Choroid plexus epithelial cell (primary cell): ENCODE measurements at regions not wholly inside any gene's neighbourhood (a gene's known extent, or its start where the extent isn't known, plus 50 kb on each side); places are given as distances from the start of the nearest gene placed in this dataset.

Experiments used
- DNase-seq: peaks from one replicate; pipeline ENCODE4 v3.0.0-alpha.2; 2010; ENCODE audit warnings: low read depth
- H3K4me3 ChIP-seq: 2 replicates; pipeline ENCODE4 v1.5.1; 2011; ENCODE audit warnings: low read depth, mild to moderate bottlenecking, control low read depth, low read length, moderate library complexity
- TF ChIP-seq, protein P1 (sequence below): conservative IDR thresholded peaks from 2 replicates; pipeline ENCODE4 v1.5.1; 2011; ENCODE audit warnings: low read depth, mild to moderate bottlenecking, control low read depth, inconsistent platforms, low read length, moderate library complexity

DNA sequence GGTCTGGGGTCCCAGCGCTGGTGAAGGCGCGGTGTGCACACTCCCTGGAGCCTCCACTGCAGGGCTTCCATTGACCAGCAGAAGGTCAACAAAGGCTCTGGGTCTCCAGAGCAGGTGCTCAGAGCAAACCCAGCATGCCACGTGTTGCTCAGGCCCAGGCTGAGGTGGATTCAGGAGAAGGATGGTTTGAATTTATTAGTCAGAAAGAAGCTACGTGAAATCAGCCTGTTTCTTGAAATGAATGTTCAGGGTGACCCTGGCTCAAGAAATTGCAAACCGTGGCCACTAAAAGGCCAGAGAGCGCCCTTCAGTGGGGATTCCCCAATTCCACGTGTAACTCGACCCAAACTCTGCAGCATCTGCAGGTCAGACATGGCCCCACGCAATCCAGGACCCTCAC is 82.7 kb upstream of the PFKP start:
- H3K4me3 ChIP-seq: no peak overlapping the region
- TF ChIP-seq, protein P1, sequence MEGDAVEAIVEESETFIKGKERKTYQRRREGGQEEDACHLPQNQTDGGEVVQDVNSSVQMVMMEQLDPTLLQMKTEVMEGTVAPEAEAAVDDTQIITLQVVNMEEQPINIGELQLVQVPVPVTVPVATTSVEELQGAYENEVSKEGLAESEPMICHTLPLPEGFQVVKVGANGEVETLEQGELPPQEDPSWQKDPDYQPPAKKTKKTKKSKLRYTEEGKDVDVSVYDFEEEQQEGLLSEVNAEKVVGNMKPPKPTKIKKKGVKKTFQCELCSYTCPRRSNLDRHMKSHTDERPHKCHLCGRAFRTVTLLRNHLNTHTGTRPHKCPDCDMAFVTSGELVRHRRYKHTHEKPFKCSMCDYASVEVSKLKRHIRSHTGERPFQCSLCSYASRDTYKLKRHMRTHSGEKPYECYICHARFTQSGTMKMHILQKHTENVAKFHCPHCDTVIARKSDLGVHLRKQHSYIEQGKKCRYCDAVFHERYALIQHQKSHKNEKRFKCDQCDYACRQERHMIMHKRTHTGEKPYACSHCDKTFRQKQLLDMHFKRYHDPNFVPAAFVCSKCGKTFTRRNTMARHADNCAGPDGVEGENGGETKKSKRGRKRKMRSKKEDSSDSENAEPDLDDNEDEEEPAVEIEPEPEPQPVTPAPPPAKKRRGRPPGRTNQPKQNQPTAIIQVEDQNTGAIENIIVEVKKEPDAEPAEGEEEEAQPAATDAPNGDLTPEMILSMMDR: no peak
- DNase-seq: no peak

GRCh38 chr10:2982146-2982545 is 85.2 kb upstream of the PFKP start:
- TF ChIP-seq, protein P1: no peak
- no peak overlapping the region for H3K4me3 ChIP-seq
- DNase-seq: no peak

GRCh38 chr10:2981361-2981801 is 86.0 kb upstream of the PFKP start:
- TF ChIP-seq, protein P1: no peak
- H3K4me3 ChIP-seq: no peak overlapping the region
- DNase-seq: no peak

- TF ChIP-seq, protein P1: no peak
- H3K4me3 ChIP-seq: no peak overlapping the region
- peak; percentile 30 for DNase-seq
Measured at GRCh38 chr10:2980791-2981360, 86.5 kb upstream of the PFKP start.

GRCh38 chr10:2980116-2980515 is 87.2 kb upstream of the PFKP start:
- TF ChIP-seq, protein P1: no peak
- DNase-seq: peak; percentile 56
- H3K4me3 ChIP-seq: no peak overlapping the region

GRCh38 chr10:2979306-2979705 is 88.0 kb upstream of the PFKP start:
- peak; percentile 70 for DNase-seq
- H3K4me3 ChIP-seq: no peak overlapping the region
- TF ChIP-seq, protein P1: no peak

- TF ChIP-seq, protein P1: no peak
- H3K4me3 ChIP-seq: no peak overlapping the region
- no peak for DNase-seq
Measured at GRCh38 chr10:2978574-2979273, 88.6 kb upstream of the PFKP start.
